GM23248 (cell line): ENCODE measurements at regions not wholly inside any gene's neighbourhood (a gene's known extent, or its start where the extent isn't known, plus 50 kb on each side); places are given as distances from the start of the nearest gene placed in this dataset.
A peak's percentile ranks its signal among the peaks of the same experiment; 100 is the strongest.

Experiments used
- DNase-seq: peaks from one replicate; pipeline ENCODE4 v3.0.0-alpha.2; 2015
- H2AFZ ChIP-seq: fragments of 200-600 bp; sonication (generic); 2 replicates; pipeline ENCODE4 v1.6.1; 2016; ENCODE audit warnings: antibody characterized with exemption
- H3F3A ChIP-seq: fragments of 200-600 bp; sonication (generic); 2 replicates; pipeline ENCODE4 v1.6.1; 2016; ENCODE audit warnings: mild to moderate bottlenecking, antibody characterized with exemption, mixed run types; ENCODE audit not compliant: insufficient read depth
- H3K27ac ChIP-seq: fragments of 200-600 bp; sonication (generic); 2 replicates; pipeline ENCODE4 v1.5.1; 2016; ENCODE audit warnings: mild to moderate bottlenecking
- H3K27me3 ChIP-seq: fragments of 200-600 bp; sonication (generic); replicated peaks from 2 replicates; pipeline ENCODE4 v1.6.1; 2016; ENCODE audit warnings: mild to moderate bottlenecking; ENCODE audit not compliant: insufficient read depth
- H3K36me3 ChIP-seq: fragments of 200-600 bp; sonication (generic); 2 replicates; pipeline ENCODE4 v1.6.1; 2016; ENCODE audit warnings: low read depth, mild to moderate bottlenecking
- H3K4me1 ChIP-seq: fragments of 200-600 bp; sonication (generic); 2 replicates; pipeline ENCODE4 v1.6.1; 2016; ENCODE audit warnings: mild to moderate bottlenecking; ENCODE audit not compliant: insufficient read depth
- H3K4me2 ChIP-seq: fragments of 200-600 bp; sonication (generic); one replicate; pipeline ENCODE4 v1.6.1; 2016; ENCODE audit warnings: mild to moderate bottlenecking; ENCODE audit not compliant: unreplicated experiment
- H3K4me3 ChIP-seq: fragments of 200-600 bp; sonication (generic); 2 replicates; pipeline ENCODE4 v1.5.1; 2016; ENCODE audit warnings: mild to moderate bottlenecking
- H3K79me2 ChIP-seq: fragments of 200-600 bp; sonication (generic); 2 replicates; pipeline ENCODE4 v1.6.1; 2016; ENCODE audit warnings: mild to moderate bottlenecking; ENCODE audit not compliant: insufficient read depth
- H3K9ac ChIP-seq: fragments of 200-600 bp; sonication (generic); 2 replicates; pipeline ENCODE4 v1.6.1; 2016; ENCODE audit warnings: mild to moderate bottlenecking
- H3K9me2 ChIP-seq: fragments of 200-600 bp; sonication (generic); 2 replicates; pipeline ENCODE4 v1.6.1; 2016; ENCODE audit warnings: mixed run types, mild to moderate bottlenecking, moderate library complexity; ENCODE audit not compliant: insufficient read depth
- H3K9me3 ChIP-seq: fragments of 200-600 bp; sonication (generic); one replicate; pipeline ENCODE4 v1.6.1; 2017; ENCODE audit warnings: low read depth
- H4K20me1 ChIP-seq: fragments of 200-600 bp; sonication (generic); 2 replicates; pipeline ENCODE4 v1.6.0; 2016; ENCODE audit not compliant: insufficient read depth
- EZH2 ChIP-seq: fragments of 200-600 bp; sonication (generic); IDR thresholded peaks from 2 replicates; pipeline ENCODE4 v1.6.1; 2018; ENCODE audit warnings: antibody characterized with exemption, mild to moderate bottlenecking; ENCODE audit not compliant: insufficient read depth, poor library complexity, severe bottlenecking
- EZH2phosphoT487 ChIP-seq: fragments of 200-600 bp; sonication (generic); IDR thresholded peaks from 2 replicates; pipeline ENCODE4 v1.6.1; 2018; ENCODE audit warnings: antibody characterized with exemption, moderate library complexity, mild to moderate bottlenecking, low read depth; ENCODE audit not compliant: insufficient read depth
- WGBS, 2 experiments: methylation state at CpG; one replicate each; pipeline ENCODE4 v1.1.6; 2015 to 2017; ENCODE audit warnings: low lambda C conversion rate in 2 of 2, low coverage in 1 of 2; ENCODE audit errors: missing lambda C conversion rate in 2 of 2; 5-methylcytosine and 5-hydroxymethylcytosine counted together
- in situ Hi-C: fragments of 300-500 bp; cut with MboI; formaldehyde crosslinking; loops from 2 replicates; pipeline ENCODE4 v1.15.0; 2020

DNA sequence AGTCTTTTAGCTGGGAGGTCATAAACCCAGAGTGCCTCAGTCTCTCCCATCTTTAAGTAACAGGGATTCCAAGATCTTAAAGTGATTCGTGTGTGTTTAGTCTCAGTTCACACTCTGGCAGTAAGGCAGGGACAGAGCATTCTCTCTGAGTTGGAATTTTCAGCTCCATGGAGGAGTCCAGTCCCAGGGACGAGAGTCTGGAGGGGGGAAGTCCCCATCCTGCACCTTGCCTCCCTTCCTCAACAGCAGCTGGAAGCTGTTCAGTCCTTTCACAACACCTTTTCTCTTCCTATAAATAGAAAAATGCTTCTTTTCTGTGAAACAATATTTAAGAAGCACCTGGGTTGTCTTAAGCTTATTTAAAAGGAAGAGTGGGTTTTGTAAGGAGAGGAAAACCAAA, 82.0 kb downstream of the KLF5 start:
- Histone ChIP-seq H3K4me3 (no peak overlapping the region), H3K4me2 (no peak overlapping the region), H4K20me1 (no peaks in the 10 kb centered on the region), H3K27me3 (no peaks in the 10 kb centered on the region), H3K9me3 (no peaks in the 10 kb centered on the region), H3K36me3 (no peaks in the 10 kb centered on the region), H3K27ac (no peak overlapping the region), H3F3A (peaks cover 9% of the 10 kb centered on the region), H3K4me1 (peaks cover 15% of the 10 kb centered on the region), H3K9ac (no peak overlapping the region), H3K9me2 (no peaks in the 10 kb centered on the region), H3K79me2 (no peaks in the 10 kb centered on the region), H2AFZ (no peak overlapping the region)
- DNase-seq, result no peak
- TF ChIP-seq EZH2phosphoT487, result no peak
- TF ChIP-seq EZH2, result no peak
- in situ Hi-C loops, result no loop called here
- WGBS, 2 experiments, result 64 to 82% methylated on average over 2 of the region's 2 CpGs

GRCh38 chr13:73138638-73139491, 80.1 kb downstream of the KLF5 start:
- Histone ChIP-seq H3K79me2 (no peaks in the 10 kb centered on the region), H3K9ac (no peak overlapping the region), H3K27ac (peak overlapping the region; percentile 45), H3K9me2 (no peaks in the 10 kb centered on the region), H3K9me3 (no peaks in the 10 kb centered on the region), H3K4me1 (peaks cover 15% of the 10 kb centered on the region), H2AFZ (peak overlapping the region; percentile 28; the same call in 1 of the 2 replicates), H3K27me3 (no peaks in the 10 kb centered on the region), H3F3A (peaks cover 9% of the 10 kb centered on the region), H4K20me1 (no peaks in the 10 kb centered on the region), H3K36me3 (no peaks in the 10 kb centered on the region), H3K4me3 (no peak overlapping the region), H3K4me2 (peak overlapping the region; percentile 51)
- TF ChIP-seq EZH2 (no peak), EZH2phosphoT487 (no peak)
- peak; percentile 50 for DNase-seq
- in situ Hi-C loops, result no loop called here
- WGBS, 2 experiments, result 66 to 67% methylated on average over 11 of the region's 11 CpGs

- Histone ChIP-seq H3K9me2 (no peaks in the 10 kb centered on the region), H3K4me3 (no peak overlapping the region), H2AFZ (0 out of 2 replicates have a peak overlapping the region, but pooled peaks have one; percentile 28), H3K36me3 (no peaks in the 10 kb centered on the region), H3K79me2 (no peaks in the 10 kb centered on the region), H3K9me3 (no peaks in the 10 kb centered on the region), H3K9ac (no peak overlapping the region), H3K4me1 (peaks cover 15% of the 10 kb centered on the region), H3K27ac (peak overlapping the region; percentile 45), H3K4me2 (peak overlapping the region; percentile 51), H3F3A (peaks cover 9% of the 10 kb centered on the region), H4K20me1 (no peaks in the 10 kb centered on the region), H3K27me3 (no peaks in the 10 kb centered on the region)
- no peak for TF ChIP-seq EZH2
- no peak for TF ChIP-seq EZH2phosphoT487
- peak; percentile 71 for DNase-seq
- in situ Hi-C loops, result no loop called here
- WGBS, 2 experiments, result 37 to 47% methylated on average over 5 of the region's 5 CpGs
Measured at GRCh38 chr13:73138276-73138637, 79.5 kb downstream of the KLF5 start.

DNA sequence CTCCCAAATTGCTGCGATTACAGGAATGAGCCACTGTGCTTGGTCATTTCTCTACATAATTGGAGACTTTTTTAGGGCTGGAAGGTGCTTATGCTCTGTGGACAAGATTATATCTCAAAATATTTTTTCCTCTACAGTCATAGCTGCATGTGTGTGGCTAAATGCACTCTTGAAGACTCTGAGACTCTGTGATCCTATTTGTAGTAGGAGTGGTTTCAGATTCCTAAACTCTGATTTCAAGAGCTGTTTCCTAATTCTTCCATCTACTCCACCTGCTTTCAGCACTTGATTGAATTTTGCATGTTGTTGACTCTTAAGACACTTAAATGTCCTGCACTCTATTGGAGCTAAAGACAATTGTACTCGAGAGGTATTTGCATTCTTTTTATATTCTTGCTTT, 78.0 kb downstream of the KLF5 start:
- Histone ChIP-seq H3K9ac (no peak overlapping the region), H3K9me2 (no peaks in the 10 kb centered on the region), H3K27me3 (no peaks in the 10 kb centered on the region), H3K4me2 (no peak overlapping the region), H2AFZ (no peak overlapping the region), H3K4me3 (no peak overlapping the region), H3F3A (peaks cover 9% of the 10 kb centered on the region), H4K20me1 (no peaks in the 10 kb centered on the region), H3K36me3 (no peaks in the 10 kb centered on the region), H3K9me3 (no peaks in the 10 kb centered on the region), H3K4me1 (peaks cover 15% of the 10 kb centered on the region), H3K27ac (no peak overlapping the region), H3K79me2 (no peaks in the 10 kb centered on the region)
- 85 to 90% methylated on average over 2 of the region's 2 CpGs for WGBS, 2 experiments
- in situ Hi-C loops, result no loop called here
- TF ChIP-seq EZH2phosphoT487 (no peak), EZH2 (no peak)
- peak; percentile 36 for DNase-seq
